Nephron (organoid): ENCODE measurements at regions not wholly inside any gene's neighbourhood (a gene's known extent, or its start where the extent isn't known, plus 50 kb on each side); places are given as distances from the start of the nearest gene placed in this dataset.
"Not testable (repeated sequence)": the region's sequence is repeated elsewhere in the genome, so short reads cannot be mapped to it uniquely, and the experiment has no call there.

Experiments used
- H3K27ac Mint-ChIP-seq, 3 experiments: 2 replicates each; pipeline ENCODE4 v1.8.0; 2020; ENCODE audit warnings: mixed read lengths in 3 of 3, mild to moderate bottlenecking in 2 of 3, moderate library complexity in 1 of 3
- H3K27me3 Mint-ChIP-seq: 2 replicates; pipeline ENCODE4 v1.8.0; 2021; ENCODE audit warnings: low read depth, mild to moderate bottlenecking, moderate library complexity, mixed read lengths
- H3K36me3 Mint-ChIP-seq: 2 replicates; pipeline ENCODE4 v1.8.0; 2020; ENCODE audit warnings: low read depth, mixed read lengths
- H3K4me1 Mint-ChIP-seq: 2 replicates; pipeline ENCODE4 v1.8.0; 2020; ENCODE audit warnings: mixed read lengths
- H3K4me3 Mint-ChIP-seq, 3 experiments: 2 replicates each; pipeline ENCODE4 v1.8.0; 2020; ENCODE audit warnings: mild to moderate bottlenecking in 3 of 3, mixed read lengths in 3 of 3, moderate library complexity in 2 of 3
- H3K9me3 Mint-ChIP-seq: 2 replicates; pipeline ENCODE4 v1.8.0; 2020; ENCODE audit warnings: mixed read lengths
- TF ChIP-seq, protein P1 (sequence below), 3 experiments: fragments of 200-600 bp; sonication (generic); IDR thresholded peaks; one replicate each; pipeline ENCODE4 v1.5.0; 2021; ENCODE audit warnings: antibody characterized with exemption in 3 of 3; ENCODE audit not compliant: unreplicated experiment in 3 of 3

DNA sequence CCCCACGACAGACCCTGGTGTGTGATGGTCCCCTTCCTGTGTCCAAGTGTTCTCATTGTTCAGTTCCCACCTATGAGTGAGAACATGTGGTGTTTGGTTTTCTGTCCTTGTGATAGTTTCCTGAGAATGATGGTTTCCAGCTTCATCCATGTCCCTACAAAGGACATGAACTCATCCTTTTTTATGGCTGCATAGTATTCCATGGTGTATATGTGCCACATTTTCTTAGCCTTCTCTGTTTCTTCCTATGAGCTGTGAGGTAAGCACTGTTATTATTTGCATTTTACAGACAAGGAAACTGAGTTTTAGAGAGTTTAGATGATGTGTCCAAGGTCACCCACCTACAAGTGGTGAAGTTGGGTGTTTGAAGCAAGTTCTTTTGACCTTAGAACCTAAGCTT, 51.1 kb upstream of the BNC1 start:
- not testable (repeated sequence) for H3K27me3 Mint-ChIP-seq, H3K27ac Mint-ChIP-seq, H3K9me3 Mint-ChIP-seq, H3K4me3 Mint-ChIP-seq, H3K4me1 Mint-ChIP-seq, H3K36me3 Mint-ChIP-seq

DNA sequence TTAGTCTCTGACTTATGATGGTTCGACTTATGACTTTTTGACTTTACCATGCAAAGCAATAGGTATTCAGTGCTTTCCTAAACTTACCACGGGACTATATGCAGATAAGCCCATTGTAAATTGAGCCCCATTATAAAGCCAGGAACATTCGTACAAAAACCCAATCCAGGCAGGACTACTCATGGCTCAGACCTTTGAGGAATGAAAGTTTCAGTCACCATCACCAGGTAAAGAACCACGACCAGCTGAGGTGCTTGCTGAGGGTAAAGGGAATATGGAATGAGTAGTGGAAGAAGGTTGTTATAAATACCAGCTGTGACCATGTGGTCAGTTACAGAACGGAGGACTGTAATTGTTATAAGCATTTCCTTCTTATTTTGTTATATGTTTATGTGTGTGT, 54.9 kb upstream of the BNC1 start:
- TF ChIP-seq, protein P1, sequence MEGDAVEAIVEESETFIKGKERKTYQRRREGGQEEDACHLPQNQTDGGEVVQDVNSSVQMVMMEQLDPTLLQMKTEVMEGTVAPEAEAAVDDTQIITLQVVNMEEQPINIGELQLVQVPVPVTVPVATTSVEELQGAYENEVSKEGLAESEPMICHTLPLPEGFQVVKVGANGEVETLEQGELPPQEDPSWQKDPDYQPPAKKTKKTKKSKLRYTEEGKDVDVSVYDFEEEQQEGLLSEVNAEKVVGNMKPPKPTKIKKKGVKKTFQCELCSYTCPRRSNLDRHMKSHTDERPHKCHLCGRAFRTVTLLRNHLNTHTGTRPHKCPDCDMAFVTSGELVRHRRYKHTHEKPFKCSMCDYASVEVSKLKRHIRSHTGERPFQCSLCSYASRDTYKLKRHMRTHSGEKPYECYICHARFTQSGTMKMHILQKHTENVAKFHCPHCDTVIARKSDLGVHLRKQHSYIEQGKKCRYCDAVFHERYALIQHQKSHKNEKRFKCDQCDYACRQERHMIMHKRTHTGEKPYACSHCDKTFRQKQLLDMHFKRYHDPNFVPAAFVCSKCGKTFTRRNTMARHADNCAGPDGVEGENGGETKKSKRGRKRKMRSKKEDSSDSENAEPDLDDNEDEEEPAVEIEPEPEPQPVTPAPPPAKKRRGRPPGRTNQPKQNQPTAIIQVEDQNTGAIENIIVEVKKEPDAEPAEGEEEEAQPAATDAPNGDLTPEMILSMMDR (IDR thresholded peaks at IDR 0.05; ENCODE audit: unreplicated experiment in 3 of 3): no peak
- no peaks in the 10 kb centered on the region for H3K27me3 Mint-ChIP-seq
- no peak overlapping the region for H3K4me3 Mint-ChIP-seq
- H3K9me3 Mint-ChIP-seq: peaks cover 2% of the 10 kb centered on the region
- H3K27ac Mint-ChIP-seq: no peak overlapping the region
- H3K4me1 Mint-ChIP-seq: no peaks in the 10 kb centered on the region
- H3K36me3 Mint-ChIP-seq: no peaks in the 10 kb centered on the region

DNA sequence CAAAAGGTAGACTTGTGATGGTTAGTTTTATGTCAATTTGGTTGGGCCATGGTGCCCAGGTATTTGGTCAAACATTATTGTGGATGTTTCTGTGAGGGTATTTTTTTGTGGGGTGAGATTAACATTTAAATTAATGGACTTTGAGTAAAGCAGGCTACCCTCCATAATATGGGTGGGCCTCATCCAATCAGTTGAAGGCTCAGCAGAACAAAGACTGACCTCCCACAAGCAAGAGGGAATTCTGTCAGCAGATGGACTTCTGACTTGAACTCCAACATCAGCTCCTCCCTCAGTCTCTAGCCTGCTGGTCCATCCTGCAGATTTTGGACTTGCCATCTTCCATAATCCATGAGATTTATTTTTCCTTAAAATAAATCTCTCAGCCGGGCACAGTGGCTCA, 55.6 kb upstream of the BNC1 start:
- no peak overlapping the region for H3K27ac Mint-ChIP-seq
- H3K27me3 Mint-ChIP-seq: no peaks in the 10 kb centered on the region
- no peak overlapping the region for H3K4me3 Mint-ChIP-seq
- peaks cover 2% of the 10 kb centered on the region for H3K9me3 Mint-ChIP-seq
- no peaks in the 10 kb centered on the region for H3K36me3 Mint-ChIP-seq
- TF ChIP-seq, protein P1 (IDR thresholded peaks at IDR 0.05; ENCODE audit: unreplicated experiment in 3 of 3): no peak
- no peaks in the 10 kb centered on the region for H3K4me1 Mint-ChIP-seq

DNA sequence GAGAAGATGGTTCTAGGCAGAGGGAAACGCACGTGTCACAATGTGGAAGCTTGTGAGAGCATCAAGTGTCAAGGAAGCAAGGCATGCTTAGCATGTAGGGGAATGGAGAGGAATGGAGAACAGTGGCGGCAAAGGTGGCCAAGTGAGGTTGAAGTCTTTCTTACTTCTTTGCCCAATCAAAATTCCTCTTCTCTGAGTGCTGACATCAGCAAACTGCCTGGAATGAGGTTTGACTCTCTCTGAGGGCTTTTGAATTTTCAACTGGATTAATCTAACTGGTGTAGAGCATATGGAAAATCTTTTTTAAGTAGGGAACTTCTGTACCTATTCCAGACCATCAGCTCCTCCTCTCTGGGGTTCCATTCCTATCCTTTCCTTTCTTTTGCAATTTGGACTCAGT, 61.9 kb upstream of the BNC1 start:
- H3K36me3 Mint-ChIP-seq: no peaks in the 10 kb centered on the region
- no peaks in the 10 kb centered on the region for H3K4me1 Mint-ChIP-seq

DNA sequence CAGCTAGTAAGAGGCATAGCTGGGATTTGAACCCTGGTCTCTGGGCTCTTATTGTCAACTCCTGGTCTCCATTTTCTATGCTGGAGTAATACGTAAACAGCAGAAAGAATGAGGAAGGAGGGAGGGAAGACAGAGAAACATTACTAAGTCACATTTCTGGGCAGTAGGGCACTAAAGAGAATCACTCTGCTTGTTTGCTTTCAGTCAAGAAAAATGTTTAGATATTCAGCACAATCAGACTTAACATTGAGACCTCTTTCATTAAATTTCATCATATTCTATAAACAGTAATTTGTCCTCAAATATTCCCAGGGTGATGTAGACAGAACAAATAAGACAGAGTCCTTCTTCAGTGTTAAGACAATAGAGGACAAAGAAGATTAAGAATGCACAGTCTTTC, 67.7 kb upstream of the BNC1 start:
- Mint-ChIP-seq H3K4me3 (no peak overlapping the region), H3K27me3 (peaks cover 19% of the 10 kb centered on the region), H3K9me3 (no peaks in the 10 kb centered on the region), H3K36me3 (no peaks in the 10 kb centered on the region), H3K27ac (no peak overlapping the region), H3K4me1 (no peaks in the 10 kb centered on the region)
- TF ChIP-seq, protein P1 (IDR thresholded peaks at IDR 0.05; ENCODE audit: unreplicated experiment in 3 of 3): no peak

More for the DNA sequence above, 61.9 kb upstream of the BNC1 start:
- H3K4me3 Mint-ChIP-seq: no peak overlapping the region
- no peak overlapping the region for H3K27ac Mint-ChIP-seq
- TF ChIP-seq, protein P1 (IDR thresholded peaks at IDR 0.05; ENCODE audit: unreplicated experiment in 3 of 3): no peak
- no peaks in the 10 kb centered on the region for H3K9me3 Mint-ChIP-seq
- H3K27me3 Mint-ChIP-seq: peaks cover 4% of the 10 kb centered on the region

DNA sequence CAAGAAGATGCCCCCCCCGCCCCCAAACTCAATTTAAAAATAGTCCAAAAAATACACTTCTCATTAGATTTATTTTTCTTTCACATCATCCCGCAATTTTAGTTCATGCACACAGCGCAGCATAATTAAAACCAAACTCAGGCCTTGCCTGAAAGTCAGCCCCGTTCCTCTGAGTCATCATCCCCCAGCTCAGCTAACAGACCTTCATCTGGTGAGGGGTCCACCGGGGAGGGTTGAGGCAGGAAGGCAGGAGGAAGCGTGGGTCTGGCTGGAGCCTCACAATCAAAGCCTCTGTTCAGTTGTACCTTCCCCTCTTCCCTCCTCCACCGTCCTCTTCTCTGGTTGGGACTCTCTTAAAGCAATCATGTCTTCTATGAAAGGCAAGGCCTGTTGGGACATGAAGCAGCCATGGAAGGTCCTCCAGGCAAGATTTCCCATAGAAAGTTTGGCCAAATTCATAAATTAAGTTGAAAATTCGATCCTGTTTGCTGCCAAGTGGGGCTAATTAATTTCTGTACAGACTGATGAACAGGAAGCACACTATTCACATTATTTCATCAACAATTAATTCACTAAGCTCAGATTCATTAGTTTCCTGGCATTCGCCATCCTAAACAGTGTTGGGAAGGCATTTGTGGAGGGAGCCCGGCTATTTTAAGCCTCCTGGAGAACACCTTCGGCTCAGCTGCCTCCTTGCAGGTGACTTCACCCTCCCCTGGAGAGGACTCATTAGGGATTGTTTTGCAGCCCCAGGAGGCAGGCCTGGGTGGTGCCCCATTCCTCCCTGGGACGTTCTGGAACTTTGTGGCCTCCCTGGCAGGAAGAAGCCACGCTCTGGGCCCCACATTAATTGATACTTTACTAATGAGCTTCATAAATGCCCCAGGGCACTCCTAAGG, 72.3 kb upstream of the BNC1 start:
- TF ChIP-seq, protein P1 (IDR thresholded peaks at IDR 0.05; ENCODE audit: unreplicated experiment in 3 of 3): no peak
- Mint-ChIP-seq H3K4me3 (no peak overlapping the region), H3K27me3 (peaks cover 14% of the 10 kb centered on the region), H3K36me3 (no peaks in the 10 kb centered on the region), H3K9me3 (no peaks in the 10 kb centered on the region), H3K27ac (no peak overlapping the region), H3K4me1 (no peaks in the 10 kb centered on the region)
